Body of pancreas (tissue), 4 donors: ENCODE measurements at regions not wholly inside any gene's neighbourhood (a gene's known extent, or its start where the extent isn't known, plus 50 kb on each side); places are given as distances from the start of the nearest gene placed in this dataset.

Experiments
- ATAC-seq: fragments of 150-250 bp; one replicate; pipeline ENCODE4 v1.9.1; 2016
- DNase-seq, 4 donors: peaks; one replicate each; pipeline ENCODE4 v3.0.0-alpha.2; 2019
- H3K27ac ChIP-seq, 4 donors: fragments of 200-600 bp; sonication (generic); 1 replicate in 3 of 4; 2 replicates in 1 of 4; pipeline versions ENCODE4 v1.5.1 to v1.6.1; 2016 to 2019; ENCODE audit warnings: mild to moderate bottlenecking in 1 of 4, mixed read lengths in 1 of 4, moderate library complexity in 1 of 4
- H3K27me3 ChIP-seq, 2 donors: fragments of 200-600 bp; sonication (generic); one replicate each; pipeline ENCODE4 v1.6.0; 2016; ENCODE audit warnings: mild to moderate bottlenecking in 1 of 2
- H3K36me3 ChIP-seq, 2 donors: fragments of 200-600 bp; sonication (generic); replicated peaks in 1 of 2; 2 replicates each; pipeline ENCODE4 v1.5.1; 2016; ENCODE audit warnings: low read depth in 2 of 2; ENCODE audit not compliant: insufficient read depth in 1 of 2
- H3K4me1 ChIP-seq: fragments of 200-600 bp; sonication (generic); one replicate; pipeline ENCODE4 v1.6.0; 2016
- H3K4me3 ChIP-seq, 2 donors: fragments of 200-600 bp; sonication (generic); 1 replicate in 1 of 2; 2 replicates in 1 of 2; pipeline ENCODE4 v1.5.1; 2016 to 2019
- H3K9me3 ChIP-seq, 3 donors: fragments of 200-600 bp; sonication (generic); 1 replicate in 2 of 3; 2 replicates in 1 of 3; pipeline ENCODE4 v1.5.1; 2016
- CTCF ChIP-seq, 7 experiments: fragments of 450-650 bp in 4 of 7; fragments of 200-600 bp in 3 of 7; sonication (generic) in 3 of 7; IDR thresholded peaks; one replicate each; pipeline ENCODE4 v1.5.1; 2016 to 2019; ENCODE audit warnings: antibody characterized with exemption in 7 of 7
- POLR2A ChIP-seq, 3 donors: fragments of 450-650 bp; IDR thresholded peaks; one replicate each; pipeline ENCODE4 v1.6.1; 2016; ENCODE audit warnings: antibody characterized with exemption in 3 of 3, mild to moderate bottlenecking in 2 of 3
- WGBS, 2 donors: methylation state at CpG; one replicate each; pipeline ENCODE4 v1.1.5; 2017; 5-methylcytosine and 5-hydroxymethylcytosine counted together
- intact Hi-C: fragments of 100-400 bp; cut with DNase I; formaldehyde crosslinking; loops from one replicate; pipeline ENCODE4 v1.15.1; 2023

- ATAC-seq = no peak
- Histone ChIP-seq H3K27ac (no peak overlapping the region), H3K9me3 (no peaks in the 10 kb centered on the region), H3K36me3 (no peaks in the 10 kb centered on the region), H3K4me3 (no peak overlapping the region), H3K4me1 (no peaks in the 10 kb centered on the region), H3K27me3 (no peaks in the 10 kb centered on the region)
- no peak for DNase-seq
- intact Hi-C loops = no loop called here
- TF ChIP-seq CTCF (IDR thresholded peaks at IDR 0.05) = no peak
- TF ChIP-seq POLR2A (IDR thresholded peaks at IDR 0.05) = no peak
- 18 to 22% methylated on average over 10 to 15 of the region's 15 CpGs for WGBS, 2 donors
These were observed 509.3 kb upstream of the PPP2R3A start for GRCh38 chr3:135456108-135456790.

GRCh38 chr3:135458541-135459322 lies 506.8 kb upstream of the PPP2R3A start:
- no peaks in the 10 kb centered on the region for H3K9me3 ChIP-seq
- H3K4me3 ChIP-seq = no peak overlapping the region
- TF ChIP-seq POLR2A (IDR thresholded peaks at IDR 0.05) (no peak), CTCF (IDR thresholded peaks at IDR 0.05) (no peak)
- H3K27me3 ChIP-seq = no peaks in the 10 kb centered on the region
- 63 to 65% methylated on average over 10 of the region's 10 CpGs for WGBS, 2 donors
- intact Hi-C loops = no loop called here
- no peaks in the 10 kb centered on the region for H3K36me3 ChIP-seq
- no peak for ATAC-seq
- DNase-seq = no peak
- H3K4me1 ChIP-seq = no peaks in the 10 kb centered on the region
- no peak overlapping the region for H3K27ac ChIP-seq

- Histone ChIP-seq H3K4me1 (no peaks in the 10 kb centered on the region), H3K9me3 (no peaks in the 10 kb centered on the region), H3K27me3 (no peaks in the 10 kb centered on the region), H3K36me3 (no peaks in the 10 kb centered on the region), H3K4me3 (no peak overlapping the region), H3K27ac (no peak overlapping the region)
- ATAC-seq (no peak), DNase-seq (no peak)
- intact Hi-C loops = no loop called here
- TF ChIP-seq CTCF (IDR thresholded peaks at IDR 0.05) (no peak), POLR2A (IDR thresholded peaks at IDR 0.05) (no peak)
- 26 to 47% methylated on average over 1 of the region's 1 CpG for WGBS, 2 donors
These were observed 505.3 kb upstream of the PPP2R3A start for GRCh38 chr3:135460273-135460672.

GRCh38 chr3:135471911-135472310 lies 493.6 kb upstream of the PPP2R3A start:
- no peaks in the 10 kb centered on the region for H3K36me3 ChIP-seq
- DNase-seq = no peak
- no peak overlapping the region for H3K27ac ChIP-seq
- no peaks in the 10 kb centered on the region for H3K4me1 ChIP-seq
- no peaks in the 10 kb centered on the region for H3K9me3 ChIP-seq
- ATAC-seq = no peak
- intact Hi-C loops = no loop called here
- WGBS, 2 donors = 76 to 91% methylated on average over 1 of the region's 1 CpG
- H3K4me3 ChIP-seq = no peak overlapping the region
- TF ChIP-seq CTCF (IDR thresholded peaks at IDR 0.05) = no peak
- TF ChIP-seq POLR2A (IDR thresholded peaks at IDR 0.05) = no peak
- no peaks in the 10 kb centered on the region for H3K27me3 ChIP-seq
